ENCODE measurements at regions not wholly inside any gene's neighbourhood (a gene's known extent, or its start where the extent isn't known, plus 50 kb on each side); places are given as distances from the start of the nearest gene placed in this dataset.

DNA sequence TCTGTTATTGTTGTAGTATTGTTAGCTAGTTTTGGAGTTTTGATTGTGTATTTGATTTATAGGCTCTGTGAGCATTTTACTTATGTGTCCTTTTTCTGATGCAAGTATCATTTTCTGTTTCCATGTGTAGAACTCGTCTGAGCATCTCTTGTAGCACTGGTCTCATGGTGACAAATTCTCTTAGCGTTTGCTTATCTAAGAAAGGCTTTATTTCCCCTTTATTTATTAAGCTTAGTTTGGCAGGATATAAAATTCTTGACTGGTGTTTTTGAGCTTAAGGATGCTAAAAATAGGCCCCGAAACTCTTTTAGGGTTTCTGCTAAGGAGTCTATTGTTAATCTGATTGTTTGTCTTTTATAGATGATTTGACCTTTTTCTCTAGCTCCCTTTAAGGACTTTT is 57.6 kb upstream of the THUMPD2 start:
- H3K9me1 ChIP-seq (ENCODE audit: control insufficient read depth, insufficient read depth, low read length): no peaks in the 10 kb centered on the region
- 0% methylated on average over 3 of the region's 3 CpGs for WGBS (ENCODE audit: insufficient coverage, low coverage, missing lambda C conversion rate)
- no peak for DNase-seq (ENCODE audit: extremely low read depth in 1 of 4, low spot score in 3 of 4)
- ATAC-seq: no peak
- peak; percentile 69; the same call in 1 of the 2 replicates for TF ChIP-seq ZFP1 (CRISPR knock-in tag; IDR thresholded peaks at IDR 0.05)
- TF ChIP-seq SMARCA5 (IDR thresholded peaks at IDR 0.05): no peak
- TF ChIP-seq CHD1 (IDR thresholded peaks at IDR 0.05; ENCODE audit: low read length): no peak
- TF ChIP-seq ZNF764 (CRISPR knock-in tag; IDR thresholded peaks at IDR 0.05; ENCODE audit: low read depth): no peak
- no peaks in the 10 kb centered on the region for H3K36me3 ChIP-seq (ENCODE audit: control insufficient read depth, insufficient read depth, low read length)
- peaks cover 0 to 7% of the 10 kb centered on the region in 2 experiments; a peak in 2 of 5 replicates for H3K4me1 ChIP-seq (replicated peaks in 1 of 2; ENCODE audit: control insufficient read depth in 2 of 2, insufficient read depth in 2 of 2, low read length in 2 of 2)
- in situ Hi-C loops (cut with MboI) (no loop called here), intact Hi-C loops (cut with micrococcal nuclease) (no loop called here)
- H3K79me2 ChIP-seq (ENCODE audit: control insufficient read depth, insufficient read depth, low read length): no peaks in the 10 kb centered on the region
- no peak overlapping the region for H3K27ac ChIP-seq (ENCODE audit: extremely low read depth, low read depth, low read length)
- H2AFZ ChIP-seq (ENCODE audit: low read depth, low read length): no peak overlapping the region
- H3K9me3 ChIP-seq (replicated peaks; ENCODE audit: control insufficient read depth, insufficient read depth, low read depth, low read length): no peaks in the 10 kb centered on the region; the same call in 1 of the 2 replicates
- no peaks in the 10 kb centered on the region for H3K27me3 ChIP-seq (ENCODE audit: control insufficient read depth in 2 of 2, insufficient read depth in 2 of 2, low read length in 2 of 2)
- no peak overlapping the region for H3K4me3 ChIP-seq
- H4K20me1 ChIP-seq (replicated peaks; ENCODE audit: control insufficient read depth, insufficient read depth, low read length): no peaks in the 10 kb centered on the region
- no TSS peak for BruUV-seq (replicated peaks)
- no peak for FAIRE-seq
- no peak overlapping the region for H3K9ac ChIP-seq (ENCODE audit: insufficient read depth in 1 of 2, low read depth in 2 of 2, low read length in 2 of 2)
- H3K4me2 ChIP-seq (ENCODE audit: insufficient read depth, low read length): no peak overlapping the region
- ChIA-PET POLR2A (no interaction called here), CTCF (ENCODE audit: low intra/inter-chr PET ratio) (no interaction called here)

DNA sequence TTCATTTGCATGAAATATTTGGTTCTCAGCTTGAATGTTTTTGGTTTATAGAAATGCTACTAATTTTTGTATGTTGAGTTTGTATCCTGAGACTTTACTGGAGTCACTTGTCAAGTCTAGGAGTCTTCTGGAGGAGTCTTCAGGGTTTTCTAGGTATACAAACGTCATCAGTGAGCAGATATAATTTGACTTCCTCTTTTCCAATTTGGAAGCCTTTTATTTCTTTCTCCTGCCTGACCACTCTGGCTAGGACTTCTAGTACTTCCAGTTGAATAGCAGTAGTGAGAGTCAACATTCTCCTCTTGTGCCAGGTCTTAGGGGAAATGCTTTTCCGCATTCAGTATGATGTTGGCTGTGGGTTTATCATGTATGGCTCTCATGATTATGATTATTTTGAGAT is 55.4 kb upstream of the THUMPD2 start:
- no peaks in the 10 kb centered on the region for H3K36me3 ChIP-seq (ENCODE audit: control insufficient read depth, insufficient read depth, low read length)
- DNase-seq (ENCODE audit: extremely low read depth in 1 of 4, low spot score in 3 of 4): no peak
- WGBS (ENCODE audit: insufficient coverage, low coverage, missing lambda C conversion rate): 3% methylated on average over 2 of the region's 2 CpGs
- H3K4me1 ChIP-seq (replicated peaks in 1 of 2; ENCODE audit: control insufficient read depth in 2 of 2, insufficient read depth in 2 of 2, low read length in 2 of 2): peaks cover 0 to 7% of the 10 kb centered on the region in 2 experiments; a peak in 2 of 5 replicates
- in situ Hi-C loops (cut with MboI) (no loop called here), intact Hi-C loops (cut with micrococcal nuclease) (no loop called here)
- BruUV-seq (replicated peaks): no TSS peak
- H3K27ac ChIP-seq (ENCODE audit: extremely low read depth, low read depth, low read length): no peak overlapping the region
- no peaks in the 10 kb centered on the region for H3K79me2 ChIP-seq (ENCODE audit: control insufficient read depth, insufficient read depth, low read length)
- no peak for FAIRE-seq
- no peaks in the 10 kb centered on the region for H3K27me3 ChIP-seq (ENCODE audit: control insufficient read depth in 2 of 2, insufficient read depth in 2 of 2, low read length in 2 of 2)
- no peaks in the 10 kb centered on the region for H3K9me1 ChIP-seq (ENCODE audit: control insufficient read depth, insufficient read depth, low read length)
- CTCF ChIA-PET (ENCODE audit: low intra/inter-chr PET ratio): no interaction called here
- no peak overlapping the region for H2AFZ ChIP-seq (ENCODE audit: low read depth, low read length)
- no peak overlapping the region for H3K4me3 ChIP-seq
- H3K4me2 ChIP-seq (ENCODE audit: insufficient read depth, low read length): no peak overlapping the region
- TF ChIP-seq, protein P1, sequence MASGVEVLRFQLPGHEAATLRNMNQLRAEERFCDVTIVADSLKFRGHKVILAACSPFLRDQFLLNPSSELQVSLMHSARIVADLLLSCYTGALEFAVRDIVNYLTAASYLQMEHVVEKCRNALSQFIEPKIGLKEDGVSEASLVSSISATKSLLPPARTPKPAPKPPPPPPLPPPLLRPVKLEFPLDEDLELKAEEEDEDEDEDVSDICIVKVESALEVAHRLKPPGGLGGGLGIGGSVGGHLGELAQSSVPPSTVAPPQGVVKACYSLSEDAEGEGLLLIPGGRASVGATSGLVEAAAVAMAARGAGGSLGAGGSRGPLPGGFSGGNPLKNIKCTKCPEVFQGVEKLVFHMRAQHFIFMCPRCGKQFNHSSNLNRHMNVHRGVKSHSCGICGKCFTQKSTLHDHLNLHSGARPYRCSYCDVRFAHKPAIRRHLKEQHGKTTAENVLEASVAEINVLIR (CRISPR knock-in tag; IDR thresholded peaks at IDR 0.05): 0 out of 2 replicates have a peak, but pooled peaks have one; percentile 26
- TF ChIP-seq NEUROD1 (IDR thresholded peaks at IDR 0.05; ENCODE audit: borderline replicate concordance, low read depth, low read length, partially characterized antibody) (no peak), EP400 (IDR thresholded peaks at IDR 0.05) (no peak), JUN (IDR thresholded peaks at IDR 0.05; ENCODE audit: borderline replicate concordance, low read depth, low read length) (no peak), JUN (CRISPR knock-in tag; IDR thresholded peaks at IDR 0.05; ENCODE audit: borderline replicate concordance) (no peak), SPI1 (IDR thresholded peaks at IDR 0.05; ENCODE audit: borderline replicate concordance, low read depth, low read length) (peak; percentile 91)
- TF ChIP-seq, protein P2, sequence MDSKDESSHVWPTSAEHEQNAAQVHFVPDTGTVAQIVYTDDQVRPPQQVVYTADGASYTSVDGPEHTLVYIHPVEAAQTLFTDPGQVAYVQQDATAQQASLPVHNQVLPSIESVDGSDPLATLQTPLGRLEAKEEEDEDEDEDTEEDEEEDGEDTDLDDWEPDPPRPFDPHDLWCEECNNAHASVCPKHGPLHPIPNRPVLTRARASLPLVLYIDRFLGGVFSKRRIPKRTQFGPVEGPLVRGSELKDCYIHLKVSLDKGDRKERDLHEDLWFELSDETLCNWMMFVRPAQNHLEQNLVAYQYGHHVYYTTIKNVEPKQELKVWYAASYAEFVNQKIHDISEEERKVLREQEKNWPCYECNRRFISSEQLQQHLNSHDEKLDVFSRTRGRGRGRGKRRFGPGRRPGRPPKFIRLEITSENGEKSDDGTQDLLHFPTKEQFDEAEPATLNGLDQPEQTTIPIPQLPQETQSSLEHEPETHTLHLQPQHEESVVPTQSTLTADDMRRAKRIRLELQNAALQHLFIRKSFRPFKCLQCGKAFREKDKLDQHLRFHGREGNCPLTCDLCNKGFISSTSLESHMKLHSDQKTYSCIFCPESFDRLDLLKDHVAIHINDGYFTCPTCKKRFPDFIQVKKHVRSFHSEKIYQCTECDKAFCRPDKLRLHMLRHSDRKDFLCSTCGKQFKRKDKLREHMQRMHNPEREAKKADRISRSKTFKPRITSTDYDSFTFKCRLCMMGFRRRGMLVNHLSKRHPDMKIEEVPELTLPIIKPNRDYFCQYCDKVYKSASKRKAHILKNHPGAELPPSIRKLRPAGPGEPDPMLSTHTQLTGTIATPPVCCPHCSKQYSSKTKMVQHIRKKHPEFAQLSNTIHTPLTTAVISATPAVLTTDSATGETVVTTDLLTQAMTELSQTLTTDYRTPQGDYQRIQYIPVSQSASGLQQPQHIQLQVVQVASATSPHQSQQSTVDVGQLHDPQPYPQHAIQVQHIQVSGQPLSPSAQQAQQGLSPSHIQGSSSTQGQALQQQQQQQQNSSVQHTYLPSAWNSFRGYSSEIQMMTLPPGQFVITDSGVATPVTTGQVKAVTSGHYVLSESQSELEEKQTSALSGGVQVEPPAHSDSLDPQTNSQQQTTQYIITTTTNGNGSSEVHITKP (IDR thresholded peaks at IDR 0.05; ENCODE audit: partially characterized antibody): no peak
- no peak for ATAC-seq
- no peaks in the 10 kb centered on the region; the same call in 1 of the 2 replicates for H3K9me3 ChIP-seq (replicated peaks; ENCODE audit: control insufficient read depth, insufficient read depth, low read depth, low read length)
- POLR2A ChIA-PET: no interaction called here
- H4K20me1 ChIP-seq (replicated peaks; ENCODE audit: control insufficient read depth, insufficient read depth, low read length): no peaks in the 10 kb centered on the region
- H3K9ac ChIP-seq (ENCODE audit: insufficient read depth in 1 of 2, low read depth in 2 of 2, low read length in 2 of 2): no peak overlapping the region
